ENCODE measurements at regions not wholly inside any gene's neighbourhood (a gene's known extent, or its start where the extent isn't known, plus 50 kb on each side); places are given as distances from the start of the nearest gene placed in this dataset.
"Not testable (repeated sequence)": the region's sequence is repeated elsewhere in the genome, so short reads cannot be mapped to it uniquely, and the experiment has no call there.

GRCh38 chr1:146567541-146567940 is 338.7 kb upstream of the NOTCH2NLA start:
- not testable (repeated sequence) for TF ChIP-seq CTCF (IDR thresholded peaks at IDR 0.05; ENCODE audit: borderline replicate concordance, extremely low read depth, low read length, poor library complexity, severe bottlenecking); EZH2 (IDR thresholded peaks at IDR 0.05; ENCODE audit: borderline replicate concordance, low read depth, low read length, severe bottlenecking)
